ENCODE measurements at regions not wholly inside any gene's neighbourhood (a gene's known extent, or its start where the extent isn't known, plus 50 kb on each side); places are given as distances from the start of the nearest gene placed in this dataset.

DNA sequence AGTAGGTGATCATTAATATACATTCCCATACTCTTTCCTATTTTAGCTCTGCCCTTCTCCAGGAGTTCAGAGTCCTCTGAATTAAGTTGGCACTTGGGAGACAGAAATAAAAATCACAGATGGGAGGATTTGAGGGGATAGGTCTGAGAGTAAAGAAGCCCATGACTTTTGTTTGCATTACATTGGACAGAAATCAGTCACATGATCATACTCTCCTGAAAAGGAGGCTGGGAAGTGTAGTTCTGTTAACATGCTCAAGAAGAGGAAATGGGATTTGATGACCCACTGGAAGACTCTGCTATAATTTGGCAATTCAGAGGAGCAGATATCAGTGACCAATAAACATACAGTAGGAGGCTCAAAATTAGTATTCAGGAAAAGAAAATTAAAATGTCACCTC, 674.9 kb upstream of the C16orf82 start (continued):
- TF ChIP-seq, protein P1, sequence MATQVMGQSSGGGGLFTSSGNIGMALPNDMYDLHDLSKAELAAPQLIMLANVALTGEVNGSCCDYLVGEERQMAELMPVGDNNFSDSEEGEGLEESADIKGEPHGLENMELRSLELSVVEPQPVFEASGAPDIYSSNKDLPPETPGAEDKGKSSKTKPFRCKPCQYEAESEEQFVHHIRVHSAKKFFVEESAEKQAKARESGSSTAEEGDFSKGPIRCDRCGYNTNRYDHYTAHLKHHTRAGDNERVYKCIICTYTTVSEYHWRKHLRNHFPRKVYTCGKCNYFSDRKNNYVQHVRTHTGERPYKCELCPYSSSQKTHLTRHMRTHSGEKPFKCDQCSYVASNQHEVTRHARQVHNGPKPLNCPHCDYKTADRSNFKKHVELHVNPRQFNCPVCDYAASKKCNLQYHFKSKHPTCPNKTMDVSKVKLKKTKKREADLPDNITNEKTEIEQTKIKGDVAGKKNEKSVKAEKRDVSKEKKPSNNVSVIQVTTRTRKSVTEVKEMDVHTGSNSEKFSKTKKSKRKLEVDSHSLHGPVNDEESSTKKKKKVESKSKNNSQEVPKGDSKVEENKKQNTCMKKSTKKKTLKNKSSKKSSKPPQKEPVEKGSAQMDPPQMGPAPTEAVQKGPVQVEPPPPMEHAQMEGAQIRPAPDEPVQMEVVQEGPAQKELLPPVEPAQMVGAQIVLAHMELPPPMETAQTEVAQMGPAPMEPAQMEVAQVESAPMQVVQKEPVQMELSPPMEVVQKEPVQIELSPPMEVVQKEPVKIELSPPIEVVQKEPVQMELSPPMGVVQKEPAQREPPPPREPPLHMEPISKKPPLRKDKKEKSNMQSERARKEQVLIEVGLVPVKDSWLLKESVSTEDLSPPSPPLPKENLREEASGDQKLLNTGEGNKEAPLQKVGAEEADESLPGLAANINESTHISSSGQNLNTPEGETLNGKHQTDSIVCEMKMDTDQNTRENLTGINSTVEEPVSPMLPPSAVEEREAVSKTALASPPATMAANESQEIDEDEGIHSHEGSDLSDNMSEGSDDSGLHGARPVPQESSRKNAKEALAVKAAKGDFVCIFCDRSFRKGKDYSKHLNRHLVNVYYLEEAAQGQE (IDR thresholded peaks at IDR 0.05; ENCODE audit: borderline replicate concordance), result no peak
- TF ChIP-seq, protein P1 (CRISPR knock-in tag; IDR thresholded peaks at IDR 0.05; ENCODE audit: low read depth), result no peak
- no peak for TF ChIP-seq CREM (IDR thresholded peaks at IDR 0.05; ENCODE audit: low read depth)
- TF ChIP-seq ADNP (tag; IDR thresholded peaks at IDR 0.05), result no peak
- TF ChIP-seq, protein P2, sequence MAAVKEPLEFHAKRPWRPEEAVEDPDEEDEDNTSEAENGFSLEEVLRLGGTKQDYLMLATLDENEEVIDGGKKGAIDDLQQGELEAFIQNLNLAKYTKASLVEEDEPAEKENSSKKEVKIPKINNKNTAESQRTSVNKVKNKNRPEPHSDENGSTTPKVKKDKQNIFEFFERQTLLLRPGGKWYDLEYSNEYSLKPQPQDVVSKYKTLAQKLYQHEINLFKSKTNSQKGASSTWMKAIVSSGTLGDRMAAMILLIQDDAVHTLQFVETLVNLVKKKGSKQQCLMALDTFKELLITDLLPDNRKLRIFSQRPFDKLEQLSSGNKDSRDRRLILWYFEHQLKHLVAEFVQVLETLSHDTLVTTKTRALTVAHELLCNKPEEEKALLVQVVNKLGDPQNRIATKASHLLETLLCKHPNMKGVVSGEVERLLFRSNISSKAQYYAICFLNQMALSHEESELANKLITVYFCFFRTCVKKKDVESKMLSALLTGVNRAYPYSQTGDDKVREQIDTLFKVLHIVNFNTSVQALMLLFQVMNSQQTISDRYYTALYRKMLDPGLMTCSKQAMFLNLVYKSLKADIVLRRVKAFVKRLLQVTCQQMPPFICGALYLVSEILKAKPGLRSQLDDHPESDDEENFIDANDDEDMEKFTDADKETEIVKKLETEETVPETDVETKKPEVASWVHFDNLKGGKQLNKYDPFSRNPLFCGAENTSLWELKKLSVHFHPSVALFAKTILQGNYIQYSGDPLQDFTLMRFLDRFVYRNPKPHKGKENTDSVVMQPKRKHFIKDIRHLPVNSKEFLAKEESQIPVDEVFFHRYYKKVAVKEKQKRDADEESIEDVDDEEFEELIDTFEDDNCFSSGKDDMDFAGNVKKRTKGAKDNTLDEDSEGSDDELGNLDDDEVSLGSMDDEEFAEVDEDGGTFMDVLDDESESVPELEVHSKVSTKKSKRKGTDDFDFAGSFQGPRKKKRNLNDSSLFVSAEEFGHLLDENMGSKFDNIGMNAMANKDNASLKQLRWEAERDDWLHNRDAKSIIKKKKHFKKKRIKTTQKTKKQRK (IDR thresholded peaks at IDR 0.05; ENCODE audit: borderline replicate concordance, low read depth, low read length), result no peak
- TF ChIP-seq DNMT1 (IDR thresholded peaks at IDR 0.05), result no peak
- TF ChIP-seq, protein P3, sequence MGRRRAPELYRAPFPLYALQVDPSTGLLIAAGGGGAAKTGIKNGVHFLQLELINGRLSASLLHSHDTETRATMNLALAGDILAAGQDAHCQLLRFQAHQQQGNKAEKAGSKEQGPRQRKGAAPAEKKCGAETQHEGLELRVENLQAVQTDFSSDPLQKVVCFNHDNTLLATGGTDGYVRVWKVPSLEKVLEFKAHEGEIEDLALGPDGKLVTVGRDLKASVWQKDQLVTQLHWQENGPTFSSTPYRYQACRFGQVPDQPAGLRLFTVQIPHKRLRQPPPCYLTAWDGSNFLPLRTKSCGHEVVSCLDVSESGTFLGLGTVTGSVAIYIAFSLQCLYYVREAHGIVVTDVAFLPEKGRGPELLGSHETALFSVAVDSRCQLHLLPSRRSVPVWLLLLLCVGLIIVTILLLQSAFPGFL (CRISPR knock-in tag; IDR thresholded peaks at IDR 0.05), result no peak
- no peak for TF ChIP-seq NBN (IDR thresholded peaks at IDR 0.05; ENCODE audit: low read depth)
- TF ChIP-seq, protein P4, sequence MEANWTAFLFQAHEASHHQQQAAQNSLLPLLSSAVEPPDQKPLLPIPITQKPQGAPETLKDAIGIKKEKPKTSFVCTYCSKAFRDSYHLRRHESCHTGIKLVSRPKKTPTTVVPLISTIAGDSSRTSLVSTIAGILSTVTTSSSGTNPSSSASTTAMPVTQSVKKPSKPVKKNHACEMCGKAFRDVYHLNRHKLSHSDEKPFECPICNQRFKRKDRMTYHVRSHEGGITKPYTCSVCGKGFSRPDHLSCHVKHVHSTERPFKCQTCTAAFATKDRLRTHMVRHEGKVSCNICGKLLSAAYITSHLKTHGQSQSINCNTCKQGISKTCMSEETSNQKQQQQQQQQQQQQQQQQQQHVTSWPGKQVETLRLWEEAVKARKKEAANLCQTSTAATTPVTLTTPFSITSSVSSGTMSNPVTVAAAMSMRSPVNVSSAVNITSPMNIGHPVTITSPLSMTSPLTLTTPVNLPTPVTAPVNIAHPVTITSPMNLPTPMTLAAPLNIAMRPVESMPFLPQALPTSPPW (CRISPR knock-in tag; IDR thresholded peaks at IDR 0.05), result no peak
- no peak for TF ChIP-seq ARID1B (IDR thresholded peaks at IDR 0.05)
- peak; percentile 12; the same call in 1 of the 2 replicates for TF ChIP-seq SPI1 (IDR thresholded peaks at IDR 0.05; ENCODE audit: borderline replicate concordance, low read depth, low read length)
- TF ChIP-seq TCF7 (IDR thresholded peaks at IDR 0.05; ENCODE audit: borderline replicate concordance), result no peak
- no peak for TF ChIP-seq HDGF (IDR thresholded peaks at IDR 0.05)
- TF ChIP-seq STAT5A (IDR thresholded peaks at IDR 0.05; ENCODE audit: borderline replicate concordance, low read length), result no peak
- TF ChIP-seq TCF7L2 (IDR thresholded peaks at IDR 0.05; ENCODE audit: low read depth, low read length), result no peak
- peak; percentile 66; the same call in 1 of the 2 replicates for TF ChIP-seq TOE1 (IDR thresholded peaks at IDR 0.05; ENCODE audit: borderline replicate concordance)
- no peak for TF ChIP-seq TOE1 (CRISPR knock-in tag; IDR thresholded peaks at IDR 0.05; ENCODE audit: borderline replicate concordance, low read depth)
